ENCODE measurements at regions not wholly inside any gene's neighbourhood (a gene's known extent, or its start where the extent isn't known, plus 50 kb on each side); places are given as distances from the start of the nearest gene placed in this dataset.
"Not testable (repeated sequence)": the region's sequence is repeated elsewhere in the genome, so short reads cannot be mapped to it uniquely, and the experiment has no call there.

DNA sequence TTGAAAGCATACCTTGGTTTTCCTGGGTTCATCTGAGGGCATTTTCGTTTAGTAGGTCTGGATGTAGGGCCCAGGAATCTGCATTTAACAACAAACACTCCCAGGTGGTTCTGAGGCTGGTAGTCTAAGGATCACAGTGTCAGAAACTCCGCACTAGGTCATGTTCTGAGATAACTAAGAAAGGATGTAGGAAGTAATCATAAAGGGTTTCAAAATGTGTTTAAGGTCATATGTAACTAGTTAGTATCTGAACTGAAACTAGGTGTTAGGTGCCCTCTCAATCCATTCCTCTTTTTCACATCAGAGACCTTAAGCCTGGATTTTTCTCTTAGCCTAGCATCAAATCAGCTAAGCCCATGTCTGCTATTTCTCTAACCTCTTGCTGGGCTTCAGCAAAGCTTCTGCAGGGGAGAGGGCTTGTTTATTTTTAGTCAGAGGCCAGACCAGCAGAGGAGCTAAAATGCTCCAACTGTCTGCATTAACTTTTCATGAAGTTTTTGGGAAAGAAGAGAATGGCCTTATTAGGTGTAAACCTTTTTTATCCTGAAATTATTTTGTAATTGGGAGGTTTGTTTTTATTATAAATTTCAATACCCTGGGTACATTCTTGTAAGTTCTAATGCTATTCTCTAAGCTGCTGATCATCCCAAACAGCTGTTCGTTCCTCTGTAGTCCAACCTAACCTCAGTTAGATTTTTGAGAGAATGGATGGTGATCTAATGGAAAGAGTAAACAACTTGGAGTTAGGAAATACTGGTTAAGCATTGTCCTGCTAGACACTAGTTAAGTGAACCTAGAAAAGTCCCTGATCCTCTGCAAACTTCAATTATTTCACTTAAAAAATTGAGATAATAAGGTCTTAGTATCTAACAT is 262.8 kb upstream of the RFC3 start:
- DNase-seq, result peak; percentile 34

DNA sequence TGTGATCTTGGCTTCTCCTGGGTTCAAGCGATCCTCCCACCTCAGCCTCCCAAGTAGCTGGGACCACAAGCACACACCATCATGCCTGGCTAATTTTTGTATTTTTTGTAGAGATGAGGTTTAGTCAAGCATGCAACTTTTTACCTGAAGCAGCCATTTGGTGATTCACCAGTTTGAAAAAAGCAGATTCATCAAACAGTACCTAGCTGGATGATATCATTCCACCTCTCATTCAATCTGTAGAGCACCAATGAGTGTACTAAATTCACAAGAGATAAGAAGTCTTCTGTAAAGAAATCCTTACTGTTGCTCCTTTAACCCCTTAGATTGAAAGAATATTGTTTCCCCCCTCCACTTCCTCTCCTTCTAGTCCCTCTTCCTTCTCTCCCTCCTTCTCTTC is 261.1 kb upstream of the RFC3 start:
- no peak for DNase-seq

DNA sequence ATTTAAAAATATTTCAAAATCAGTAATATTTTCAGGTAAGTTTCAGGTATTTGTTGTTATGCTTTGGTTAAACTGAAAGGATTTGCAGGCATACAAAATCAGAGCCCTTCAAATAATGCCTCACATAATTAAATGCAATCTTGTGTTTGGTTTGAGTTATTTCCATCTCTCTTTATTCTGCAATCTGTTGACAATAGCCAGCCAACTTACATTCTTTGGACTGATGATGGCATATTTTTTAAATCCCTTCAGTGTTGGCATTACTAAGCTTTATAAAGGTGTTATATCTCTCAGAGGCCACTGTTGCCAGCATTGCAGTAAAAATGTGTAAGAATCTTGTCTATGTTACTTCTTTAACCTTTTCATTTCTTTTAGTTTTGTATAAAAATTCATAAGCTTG is 257.2 kb upstream of the RFC3 start:
- DNase-seq, result no peak

DNA sequence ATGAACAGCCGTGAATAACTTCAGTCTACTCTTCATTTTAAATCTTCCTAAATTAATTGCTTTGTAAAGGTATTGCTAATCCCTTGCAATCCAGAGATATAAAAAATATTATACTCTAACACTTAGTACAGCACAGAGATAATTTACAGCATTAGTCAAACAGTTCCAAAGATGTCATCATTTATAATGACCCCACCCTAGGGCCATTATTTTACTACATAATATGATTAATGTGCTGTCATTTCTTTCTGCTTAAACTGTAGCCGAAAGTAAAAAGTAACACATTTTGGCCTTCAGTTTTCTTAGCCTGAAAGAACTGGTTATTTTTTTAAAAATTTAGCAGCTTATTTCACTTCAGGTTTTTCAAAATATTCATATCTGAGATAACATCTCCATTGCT is 256.3 kb upstream of the RFC3 start:
- DNase-seq, result no peak

DNA sequence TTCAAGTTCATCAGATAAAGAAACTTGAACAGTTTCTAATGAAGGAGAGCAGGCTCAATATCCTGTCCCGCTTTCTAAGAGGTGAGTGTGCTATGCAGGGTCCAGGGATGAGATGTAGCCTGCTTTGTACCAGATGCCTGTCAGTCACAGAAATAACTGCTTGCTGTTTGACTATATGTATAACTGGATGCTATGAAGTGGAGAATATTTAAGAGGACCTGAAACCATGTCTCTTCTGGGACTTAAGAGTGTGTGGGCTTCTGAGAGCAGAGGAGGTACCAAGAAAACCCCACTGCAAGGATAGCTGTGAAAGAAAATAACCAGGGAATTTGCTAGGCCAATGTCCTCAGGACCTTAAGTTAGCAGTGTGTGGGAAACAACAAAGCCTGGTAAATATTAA is 246.3 kb upstream of the RFC3 start:
- no peak for DNase-seq

GRCh38 chr13:33572322-33572721 is 245.6 kb upstream of the RFC3 start:
- not testable (repeated sequence) for DNase-seq

GRCh38 chr13:33575378-33575777 is 242.6 kb upstream of the RFC3 start:
- no peak for DNase-seq

DNA sequence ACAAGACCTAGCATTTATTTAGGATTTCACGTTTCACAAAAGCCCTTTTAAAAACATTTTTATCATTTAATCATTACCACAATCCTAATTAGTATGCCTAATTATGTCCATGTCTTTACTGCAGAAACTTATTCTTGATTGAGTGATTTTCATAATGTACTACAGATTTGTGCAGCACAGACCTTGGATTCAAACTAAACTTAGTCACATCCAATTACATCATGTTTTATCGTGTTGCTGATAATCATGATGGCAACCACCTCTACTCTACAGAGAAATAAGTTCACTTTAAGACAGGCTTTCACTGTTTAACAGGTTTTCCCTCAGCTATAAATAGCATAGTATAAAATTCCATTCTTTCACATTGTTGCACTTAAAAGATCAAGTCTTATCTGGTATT is 240.9 kb upstream of the RFC3 start:
- DNase-seq, result no peak

DNA sequence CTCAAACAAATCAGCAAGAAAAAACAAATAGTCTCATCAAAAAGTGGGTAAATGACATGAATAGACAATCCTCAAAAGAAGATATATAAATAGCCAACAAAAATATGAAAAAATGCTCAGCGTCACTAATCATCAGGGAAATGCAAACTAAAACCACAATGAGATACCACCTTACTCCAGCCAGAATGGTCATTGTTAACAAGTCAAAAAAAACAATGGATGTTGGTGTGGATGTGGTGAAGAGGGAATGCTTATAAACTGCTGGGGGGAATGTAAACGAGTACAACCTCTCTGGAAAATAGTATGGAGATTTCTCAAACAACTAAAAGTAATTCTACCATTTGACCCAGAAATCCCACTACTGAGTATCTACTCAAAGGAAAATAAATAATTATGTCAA is 239.2 kb upstream of the RFC3 start:
- DNase-seq, result no peak

DNA sequence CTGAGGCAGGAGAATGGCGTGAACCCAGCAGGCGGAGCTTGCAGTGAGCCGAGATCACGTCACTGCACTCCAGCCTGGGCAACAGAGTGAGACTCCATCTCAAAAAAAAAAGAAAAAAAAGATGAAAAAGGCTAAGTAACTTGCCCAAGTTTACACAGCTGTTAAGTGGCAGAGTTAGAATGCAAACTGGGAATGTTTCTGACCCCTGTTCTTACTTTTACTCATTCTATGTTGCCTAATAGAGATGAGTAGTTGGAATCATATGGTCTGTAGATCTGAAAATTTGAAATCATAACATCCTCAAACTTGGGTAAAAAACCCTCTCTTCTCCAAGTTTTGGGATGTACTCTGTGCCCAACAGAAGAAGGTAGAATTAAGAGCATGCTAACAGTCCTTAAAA is 235.8 kb upstream of the RFC3 start:
- no peak for DNase-seq

GRCh38 chr13:33583398-33583797 is 234.6 kb upstream of the RFC3 start:
- DNase-seq, result no peak

- no peak for DNase-seq
Observed at GRCh38 chr13:33590936-33591335, 227.0 kb upstream of the RFC3 start.

GRCh38 chr13:33606692-33607091 is 211.3 kb upstream of the RFC3 start:
- peak; percentile 9 for DNase-seq

DNA sequence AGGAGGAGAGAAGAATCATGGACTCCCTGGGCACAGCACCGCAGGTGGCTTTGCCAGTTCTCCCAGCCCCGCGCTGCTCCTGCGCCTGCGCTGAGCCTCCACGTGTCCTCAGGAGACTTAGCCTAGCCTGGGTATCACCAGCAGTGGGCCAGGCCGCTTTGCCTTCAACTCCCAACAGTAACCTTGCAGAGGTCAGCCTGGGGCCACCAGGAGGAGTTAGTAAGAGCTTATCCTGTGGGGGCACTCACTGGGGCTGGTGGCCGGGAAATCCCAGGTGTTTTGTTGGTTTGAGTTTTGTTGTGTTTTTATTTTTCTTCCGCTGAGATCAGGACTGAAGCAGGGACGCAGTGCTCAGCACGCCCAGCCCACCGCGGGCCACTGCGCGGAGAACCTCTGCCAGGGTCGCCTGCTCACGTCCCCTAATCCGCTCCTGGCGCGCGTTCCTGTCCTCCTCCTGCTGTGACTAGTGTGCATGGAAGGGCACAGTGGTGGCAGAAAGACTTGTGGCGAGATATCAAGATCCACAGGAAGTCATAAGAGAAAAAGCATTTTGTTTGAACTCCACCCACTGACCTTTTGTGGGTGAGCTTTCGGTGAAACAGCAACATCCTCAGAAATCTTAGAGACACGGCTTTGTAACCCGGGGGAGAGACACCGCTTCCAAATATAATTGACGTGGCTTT is 207.4 kb upstream of the RFC3 start:
- DNase-seq, result no peak

GRCh38 chr13:33611121-33611805 is 206.7 kb upstream of the RFC3 start:
- DNase-seq, result no peak

- no peak for DNase-seq
Observed at GRCh38 chr13:33612641-33613638, 205.0 kb upstream of the RFC3 start.

- no peak for DNase-seq
Observed at GRCh38 chr13:33615436-33615835, 202.5 kb upstream of the RFC3 start.

- no peak for DNase-seq
Observed at GRCh38 chr13:33616130-33616529, 201.8 kb upstream of the RFC3 start.

DNA sequence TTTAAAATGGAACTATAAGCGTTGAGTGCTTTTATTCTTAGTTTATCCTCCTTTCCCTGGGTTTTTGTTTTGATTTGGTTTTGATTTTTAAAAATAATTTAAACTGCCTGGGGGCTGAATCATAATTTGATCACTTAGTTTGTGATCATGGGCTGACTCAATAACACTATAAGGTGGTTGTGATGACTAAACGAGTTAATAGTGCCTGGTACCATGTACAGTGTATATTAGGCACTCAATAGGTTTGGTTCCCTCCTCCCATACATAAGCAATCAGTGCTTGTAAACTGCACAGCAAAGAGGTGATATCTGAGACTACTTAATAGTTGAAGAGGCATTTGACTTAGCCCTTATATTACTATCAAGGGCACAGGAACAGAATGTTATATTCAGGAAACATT is 200.9 kb upstream of the RFC3 start:
- DNase-seq, result no peak

DNA sequence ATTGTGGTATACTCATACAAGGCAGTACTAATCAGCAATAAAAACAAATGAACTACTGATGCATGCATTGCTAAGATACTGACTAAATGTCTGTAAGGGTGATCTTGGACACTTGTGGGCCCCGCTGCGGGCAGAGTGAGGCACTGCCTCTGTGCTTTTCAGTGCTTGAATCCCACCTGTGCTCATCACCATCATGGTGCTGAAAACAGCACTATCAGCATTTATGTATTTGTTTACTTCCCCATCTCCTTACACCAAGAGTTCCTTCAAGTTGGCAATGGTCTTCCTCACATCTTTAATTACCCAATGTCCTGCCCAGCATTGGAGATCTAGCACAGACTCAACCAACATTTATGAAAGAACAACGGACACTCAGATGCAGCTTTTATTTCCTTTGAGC is 193.7 kb upstream of the RFC3 start:
- no peak for DNase-seq

GRCh38 chr13:33624740-33625139 is 193.2 kb upstream of the RFC3 start:
- DNase-seq, result no peak

- DNase-seq, result no peak
Observed at GRCh38 chr13:33626407-33626806, 191.5 kb upstream of the RFC3 start.

All from fibroblast of skin of back (primary cell).